Kidney (tissue), 13 donors: ENCODE measurements at regions not wholly inside any gene's neighbourhood (a gene's known extent, or its start where the extent isn't known, plus 50 kb on each side); places are given as distances from the start of the nearest gene placed in this dataset.

Experiments
- DNase-seq, 5 donors: peaks; one replicate each; pipeline ENCODE4 v3.0.0-alpha.2; 2013 to 2020
- FAIRE-seq: peaks from 2 replicates; lab custom pipeline; 2012; peaks lifted over from hg19 to GRCh38; lab: Jason Lieb, UNC
- H3K27ac ChIP-seq, 2 donors: one replicate each; pipeline ENCODE4 v1.7.0; 2013; ENCODE audit warnings: low read depth in 2 of 2, low read length in 2 of 2, inconsistent platforms in 1 of 2
- H3K27me3 ChIP-seq: one replicate; pipeline ENCODE4 v1.7.1; 2013; ENCODE audit warnings: low read length, inconsistent platforms; ENCODE audit not compliant: control insufficient read depth, insufficient read depth
- H3K36me3 ChIP-seq, 3 donors: one replicate each; pipeline versions ENCODE4 v1.7.0 to v1.7.1; 2013; ENCODE audit warnings: low read length in 3 of 3, control low read depth in 1 of 3, inconsistent platforms in 1 of 3; ENCODE audit not compliant: insufficient read depth in 3 of 3, control insufficient read depth in 2 of 3
- H3K4me1 ChIP-seq, 3 donors: one replicate each; pipeline versions ENCODE4 v1.7.0 to v1.7.1; 2013; ENCODE audit warnings: low read length in 3 of 3, inconsistent platforms in 1 of 3, low read depth in 1 of 3; ENCODE audit not compliant: control insufficient read depth in 2 of 3, insufficient read depth in 2 of 3
- H3K4me3 ChIP-seq, 3 donors: one replicate each; pipeline versions ENCODE4 v1.7.0 to v1.8.1; 2013; ENCODE audit warnings: low read length in 3 of 3, control low read depth in 1 of 3, inconsistent platforms in 1 of 3
- H3K9ac ChIP-seq, 3 donors: one replicate each; pipeline versions ENCODE4 v1.7.0 to v1.7.1; 2013; ENCODE audit warnings: low read length in 3 of 3, control low read depth in 1 of 3, inconsistent platforms in 1 of 3
- H3K9me3 ChIP-seq, 3 donors: one replicate each; pipeline versions ENCODE4 v1.7.0 to v1.7.1; 2013; ENCODE audit warnings: low read length in 3 of 3, control low read depth in 1 of 3, inconsistent platforms in 1 of 3; ENCODE audit not compliant: control insufficient read depth in 2 of 3, insufficient read depth in 1 of 3
- CTCF ChIP-seq: IDR thresholded peaks from 3 replicates; pipeline ENCODE4 v1.5.1; 2012; ENCODE audit warnings: mild to moderate bottlenecking, moderate library complexity, borderline replicate concordance; ENCODE audit not compliant: insufficient read depth; ENCODE audit errors: extremely low read depth
- intact Hi-C: fragments of 100-400 bp; cut with DNase I; formaldehyde crosslinking; loops from one replicate; pipeline ENCODE4 v1.11.1; 2022
- donor health status: control.
- donor health status: control.
- donor health status: control.
- donor health status: control.
- donor health status: control.
- donor health status: DM: yes; HTN: yes; CAD: no.
- donor health status: Normal renal cell carcinoma (clear cell type).

GRCh38 chr5:12777342-12777741 lies 873.1 kb upstream of the CTNND2 start:
- DNase-seq = no peak
- no peak for TF ChIP-seq CTCF
- Histone ChIP-seq H3K27ac (no peak overlapping the region), H3K9ac (no peak overlapping the region), H3K4me3 (no peak overlapping the region), H3K27me3 (no peaks in the 10 kb centered on the region), H3K9me3 (no peaks in the 10 kb centered on the region), H3K36me3 (no peaks in the 10 kb centered on the region), H3K4me1 (no peaks in the 10 kb centered on the region)
- no peak for FAIRE-seq
- intact Hi-C loops = no loop called here

- H3K36me3 ChIP-seq = no peaks in the 10 kb centered on the region
- no peak for TF ChIP-seq CTCF
- no peaks in the 10 kb centered on the region for H3K9me3 ChIP-seq
- no peak overlapping the region for H3K4me3 ChIP-seq
- intact Hi-C loops = no loop called here
- FAIRE-seq (no peak), DNase-seq (no peak)
- no peaks in the 10 kb centered on the region for H3K27me3 ChIP-seq
- H3K4me1 ChIP-seq = no peaks in the 10 kb centered on the region
- no peak overlapping the region for H3K27ac ChIP-seq
- no peak overlapping the region for H3K9ac ChIP-seq
Measured at GRCh38 chr5:12772276-12772675, 868.0 kb upstream of the CTNND2 start.

- DNase-seq (no peak), FAIRE-seq (no peak)
- TF ChIP-seq CTCF = no peak
- Histone ChIP-seq H3K27me3 (no peaks in the 10 kb centered on the region), H3K27ac (no peak overlapping the region), H3K36me3 (no peaks in the 10 kb centered on the region), H3K4me1 (no peaks in the 10 kb centered on the region), H3K9ac (no peak overlapping the region), H3K9me3 (no peaks in the 10 kb centered on the region), H3K4me3 (no peak overlapping the region)
- intact Hi-C loops = no loop called here
Measured at GRCh38 chr5:12759377-12759776, 855.1 kb upstream of the CTNND2 start.

GRCh38 chr5:12757035-12757434 lies 852.8 kb upstream of the CTNND2 start:
- no peaks in the 10 kb centered on the region for H3K9me3 ChIP-seq
- no peak overlapping the region for H3K9ac ChIP-seq
- FAIRE-seq (no peak), DNase-seq (no peak)
- H3K36me3 ChIP-seq = no peaks in the 10 kb centered on the region
- intact Hi-C loops = no loop called here
- H3K4me1 ChIP-seq = no peaks in the 10 kb centered on the region
- no peak for TF ChIP-seq CTCF
- H3K27ac ChIP-seq = no peak overlapping the region
- no peak overlapping the region for H3K4me3 ChIP-seq
- no peaks in the 10 kb centered on the region for H3K27me3 ChIP-seq
